Esophagus squamous epithelium (tissue), 5 donors: ENCODE measurements at regions not wholly inside any gene's neighbourhood (a gene's known extent, or its start where the extent isn't known, plus 50 kb on each side); places are given as distances from the start of the nearest gene placed in this dataset.

ENCODE experiments used
- DNase-seq: peaks from one replicate; lab custom pipeline; 2025; lab: John Stamatoyannopoulos, UW
- H3K27ac ChIP-seq, 4 donors: fragments of 200-600 bp; sonication (generic); one replicate each; pipeline ENCODE4 v1.5.1; 2016 to 2019; ENCODE audit warnings: mild to moderate bottlenecking in 1 of 4
- H3K27me3 ChIP-seq, 4 donors: fragments of 200-600 bp; sonication (generic); 1 replicate in 3 of 4; 2 replicates in 1 of 4; pipeline versions ENCODE4 v1.5.1 to v1.6.0; 2017 to 2021; ENCODE audit warnings: antibody characterized with exemption in 1 of 4
- H3K36me3 ChIP-seq, 3 donors: fragments of 200-600 bp; sonication (generic); one replicate each; pipeline ENCODE4 v1.5.1; 2016 to 2019
- H3K4me1 ChIP-seq, 3 donors: fragments of 200-600 bp; sonication (generic); one replicate each; pipeline ENCODE4 v1.5.1; 2017 to 2019
- H3K4me3 ChIP-seq, 4 donors: fragments of 200-600 bp; sonication (generic); 1 replicate in 3 of 4; 2 replicates in 1 of 4; pipeline ENCODE4 v1.5.1; 2016 to 2019; ENCODE audit warnings: mild to moderate bottlenecking in 2 of 4, moderate library complexity in 1 of 4
- H3K9me3 ChIP-seq, 3 donors: fragments of 200-600 bp; sonication (generic); one replicate each; pipeline ENCODE4 v1.5.1; 2016 to 2019
- CTCF ChIP-seq, 6 experiments: fragments of 450-650 bp in 4 of 6; fragments of 200-600 bp in 2 of 6; sonication (generic) in 2 of 6; IDR thresholded peaks; one replicate each; pipeline ENCODE4 v1.5.1; 2016 to 2019; ENCODE audit warnings: antibody characterized with exemption in 6 of 6, mild to moderate bottlenecking in 4 of 6, moderate library complexity in 4 of 6
- POLR2A ChIP-seq, 4 donors: fragments of 450-650 bp; IDR thresholded peaks; one replicate each; pipeline ENCODE4 v1.6.1; 2017; ENCODE audit warnings: antibody characterized with exemption in 4 of 4, mild to moderate bottlenecking in 4 of 4, moderate library complexity in 3 of 4
- WGBS, 2 donors: methylation state at CpG; one replicate each; pipeline ENCODE4 v1.1.5; 2018; 5-methylcytosine and 5-hydroxymethylcytosine counted together
- intact Hi-C: fragments of 100-400 bp; cut with DNase I; formaldehyde crosslinking; loops from one replicate; pipeline ENCODE4 v1.15.0; 2022
- donor health status: DM: yes; HTN: yes; CAD: no.

GRCh38 chr20:56801971-56802755 is 173.1 kb downstream of the TFAP2C start:
- TF ChIP-seq CTCF (IDR thresholded peaks at IDR 0.05) = no peak
- no peak for TF ChIP-seq POLR2A (IDR thresholded peaks at IDR 0.05)
- H3K4me3 ChIP-seq = no peak overlapping the region
- no peak for DNase-seq
- intact Hi-C loops = no loop called here
- peaks cover 0 to 20% (median 0%) of the 10 kb centered on the region in 4 donors for H3K27me3 ChIP-seq
- H3K27ac ChIP-seq = no peak overlapping the region
- no peaks in the 10 kb centered on the region for H3K36me3 ChIP-seq
- WGBS, 2 donors = 23 to 27% methylated on average over 19 of the region's 19 CpGs
- peaks cover 2 to 38% (median 3%) of the 10 kb centered on the region in 3 donors for H3K4me1 ChIP-seq
- H3K9me3 ChIP-seq = peaks cover 0 to 11% (median 8%) of the 10 kb centered on the region in 3 donors

- 70 to 87% methylated on average over 7 to 18 of the region's 20 CpGs for WGBS, 2 donors
- Histone ChIP-seq H3K4me1 (peaks cover 7 to 44% (median 10%) of the 10 kb centered on the region in 3 donors), H3K27ac (no peak overlapping the region), H3K36me3 (no peaks in the 10 kb centered on the region), H3K9me3 (peaks cover 0 to 11% (median 8%) of the 10 kb centered on the region in 3 donors), H3K4me3 (no peak overlapping the region), H3K27me3 (peaks cover 0 to 24% (median 0%) of the 10 kb centered on the region in 4 donors)
- no peak for DNase-seq
- no peak for TF ChIP-seq POLR2A (IDR thresholded peaks at IDR 0.05)
- TF ChIP-seq CTCF (IDR thresholded peaks at IDR 0.05) = no peak
- intact Hi-C loops = no loop called here
These were observed 173.7 kb downstream of the TFAP2C start for GRCh38 chr20:56802805-56803204.

GRCh38 chr20:56805313-56805712 is 176.2 kb downstream of the TFAP2C start:
- Histone ChIP-seq H3K27me3 (peaks cover 0 to 29% (median 0%) of the 10 kb centered on the region in 4 donors), H3K4me1 (peaks cover 20 to 69% (median 28%) of the 10 kb centered on the region in 3 donors), H3K27ac (no peak overlapping the region), H3K9me3 (no peaks in the 10 kb centered on the region), H3K36me3 (no peaks in the 10 kb centered on the region), H3K4me3 (no peak overlapping the region)
- TF ChIP-seq CTCF (IDR thresholded peaks at IDR 0.05) (no peak), POLR2A (IDR thresholded peaks at IDR 0.05) (no peak)
- intact Hi-C loops = no loop called here
- WGBS, 2 donors = 58 to 91% methylated on average over 3 to 4 of the region's 4 CpGs
- no peak for DNase-seq

- Histone ChIP-seq H3K27me3 (peaks cover 0 to 29% (median 0%) of the 10 kb centered on the region in 4 donors), H3K36me3 (no peaks in the 10 kb centered on the region), H3K9me3 (no peaks in the 10 kb centered on the region), H3K4me1 (peaks cover 21 to 76% (median 31%) of the 10 kb centered on the region in 3 donors), H3K27ac (no peak overlapping the region), H3K4me3 (no peak overlapping the region)
- intact Hi-C loops = no loop called here
- 78 to 82% methylated on average over 6 of the region's 9 CpGs for WGBS, 2 donors
- TF ChIP-seq CTCF (IDR thresholded peaks at IDR 0.05) (no peak), POLR2A (IDR thresholded peaks at IDR 0.05) (no peak)
- DNase-seq = no peak
These were observed 176.9 kb downstream of the TFAP2C start for GRCh38 chr20:56805966-56806365.

GRCh38 chr20:56806952-56807517 is 177.9 kb downstream of the TFAP2C start:
- Histone ChIP-seq H3K27ac (peak overlapping the region; percentile 31 to 85 (median 74)), H3K36me3 (no peaks in the 10 kb centered on the region), H3K27me3 (peaks cover 0 to 29% (median 0%) of the 10 kb centered on the region in 4 donors), H3K9me3 (no peaks in the 10 kb centered on the region), H3K4me1 (peaks cover 21 to 72% (median 31%) of the 10 kb centered on the region in 3 donors), H3K4me3 (no peak overlapping the region)
- 0 to 35% methylated on average over 1 to 14 of the region's 18 CpGs for WGBS, 2 donors
- TF ChIP-seq POLR2A (IDR thresholded peaks at IDR 0.05) = no peak
- no peak for TF ChIP-seq CTCF (IDR thresholded peaks at IDR 0.05)
- intact Hi-C loops = no loop called here
- DNase-seq = no peak
